HG03558 (cell line): ENCODE measurements at regions not wholly inside any gene's neighbourhood (a gene's known extent, or its start where the extent isn't known, plus 50 kb on each side); places are given as distances from the start of the nearest gene placed in this dataset.
A peak's percentile ranks its signal among the peaks of the same experiment; 100 is the strongest.

ENCODE experiments used
- ATAC-seq: cut with Tn5 transposase; IDR thresholded peaks from one replicate; pipeline ENCODE4 v1.9.1; 2021; ENCODE audit warnings: moderate number of reproducible peaks; ENCODE audit not compliant: unreplicated experiment; ENCODE audit errors: extremely low read depth

GRCh38 chr11:95586661-95587060, 202.9 kb downstream of the FAM76B start:
- no peak for ATAC-seq

GRCh38 chr11:95586155-95586554, 203.4 kb downstream of the FAM76B start:
- ATAC-seq, result no peak

- no peak for ATAC-seq
Observed at GRCh38 chr11:95585752-95586077, 203.9 kb downstream of the FAM76B start.

- no peak for ATAC-seq
Observed at GRCh38 chr11:95585069-95585751, 204.4 kb downstream of the FAM76B start.

- peak; percentile 69 for ATAC-seq
Observed at GRCh38 chr11:95584589-95584988, 205.0 kb downstream of the FAM76B start.

- ATAC-seq, result peak; percentile 20
Observed at GRCh38 chr11:95584180-95584579, 205.4 kb downstream of the FAM76B start.

GRCh38 chr11:95577716-95578460, 211.7 kb downstream of the FAM76B start:
- no peak for ATAC-seq

- ATAC-seq, result no peak
Observed at GRCh38 chr11:95576146-95576845, 213.3 kb downstream of the FAM76B start.

- ATAC-seq, result no peak
Observed at GRCh38 chr11:95575517-95575916, 214.1 kb downstream of the FAM76B start.

- ATAC-seq, result no peak
Observed at GRCh38 chr11:95571718-95572260, 217.8 kb downstream of the FAM76B start.

GRCh38 chr11:95570845-95571244, 218.7 kb downstream of the FAM76B start:
- ATAC-seq, result no peak

GRCh38 chr11:95569207-95569606, 220.4 kb downstream of the FAM76B start:
- ATAC-seq, result no peak

GRCh38 chr11:95568281-95568680, 221.3 kb downstream of the FAM76B start:
- no peak for ATAC-seq

GRCh38 chr11:95567685-95568084, 221.9 kb downstream of the FAM76B start:
- ATAC-seq, result no peak

- no peak for ATAC-seq
Observed at GRCh38 chr11:95566211-95566610, 223.4 kb downstream of the FAM76B start.

GRCh38 chr11:95565724-95566141, 223.8 kb downstream of the FAM76B start:
- no peak for ATAC-seq

- no peak for ATAC-seq
Observed at GRCh38 chr11:95563859-95564258, 225.7 kb downstream of the FAM76B start.

- no peak for ATAC-seq
Observed at GRCh38 chr11:95563173-95563572, 226.4 kb downstream of the FAM76B start.

- ATAC-seq, result no peak
Observed at GRCh38 chr11:95562196-95562921, 227.2 kb downstream of the FAM76B start.

- no peak for ATAC-seq
Observed at GRCh38 chr11:95559899-95560298, 229.7 kb downstream of the FAM76B start.
